Keratinocyte (primary cell): ENCODE measurements at regions not wholly inside any gene's neighbourhood (a gene's known extent, or its start where the extent isn't known, plus 50 kb on each side); places are given as distances from the start of the nearest gene placed in this dataset.

Experiments used
- CTCF ChIP-seq, 3 experiments: IDR thresholded peaks in 1 of 3; conservative IDR thresholded peaks in 1 of 3; optimal IDR thresholded peaks in 1 of 3; 2 replicates in 2 of 3; 3 replicates in 1 of 3; pipeline versions ENCODE3 to v1.5.1; 2011; ENCODE audit warnings: low read length in 3 of 3, mild to moderate bottlenecking in 3 of 3, moderate library complexity in 2 of 3, control low read depth in 1 of 3, inconsistent platforms in 1 of 3; ENCODE audit not compliant: insufficient read depth in 2 of 3; ENCODE audit errors: extremely low read depth in 1 of 3
- EZH2 ChIP-seq: IDR thresholded peaks from one replicate; pipeline ENCODE4 v1.6.1; 2012; ENCODE audit warnings: inconsistent platforms, mild to moderate bottlenecking, low read length, moderate library complexity

- no peak for TF ChIP-seq CTCF (optimal IDR thresholded peaks at IDR 0.05 in 1 of 3, IDR thresholded peaks at IDR 0.05 in 1 of 3, conservative IDR thresholded peaks at IDR 0.05 in 1 of 3; ENCODE audit: extremely low read depth in 1 of 3, insufficient read depth in 2 of 3, low read length in 3 of 3)
- TF ChIP-seq EZH2 = no peak
These were observed 68.3 kb upstream of the EDN1 start for GRCh38 chr6:12221856-12222255.
